Rectal smooth muscle tissue (tissue), 1 donor: ENCODE measurements at regions not wholly inside any gene's neighbourhood (a gene's known extent, or its start where the extent isn't known, plus 50 kb on each side); places are given as distances from the start of the nearest gene placed in this dataset.

Source experiments
- H3K27ac ChIP-seq: one replicate; pipeline ENCODE4 v1.7.0; 2013; ENCODE audit warnings: low read depth, low read length, inconsistent platforms
- H3K27me3 ChIP-seq: one replicate; pipeline ENCODE4 v1.7.0; 2013; ENCODE audit warnings: low read length; ENCODE audit not compliant: control insufficient read depth, insufficient read depth
- H3K36me3 ChIP-seq: one replicate; pipeline ENCODE4 v1.7.0; 2013; ENCODE audit warnings: low read length; ENCODE audit not compliant: control insufficient read depth, insufficient read depth
- H3K4me1 ChIP-seq: one replicate; pipeline ENCODE4 v1.7.0; 2013; ENCODE audit warnings: low read length; ENCODE audit not compliant: control insufficient read depth, insufficient read depth
- H3K4me3 ChIP-seq: one replicate; pipeline ENCODE4 v1.7.0; 2013; ENCODE audit warnings: low read length
- H3K9ac ChIP-seq: one replicate; pipeline ENCODE4 v1.7.0; 2013; ENCODE audit warnings: low read length

- no peaks in the 10 kb centered on the region for H3K27me3 ChIP-seq
- H3K27ac ChIP-seq, result no peak overlapping the region
- no peak overlapping the region for H3K9ac ChIP-seq
- H3K4me1 ChIP-seq, result no peaks in the 10 kb centered on the region
- no peaks in the 10 kb centered on the region for H3K36me3 ChIP-seq
- no peak overlapping the region for H3K4me3 ChIP-seq
These were observed 1017.1 kb upstream of the EEF2KMT start for GRCh38 chr16:6114691-6115090.

DNA sequence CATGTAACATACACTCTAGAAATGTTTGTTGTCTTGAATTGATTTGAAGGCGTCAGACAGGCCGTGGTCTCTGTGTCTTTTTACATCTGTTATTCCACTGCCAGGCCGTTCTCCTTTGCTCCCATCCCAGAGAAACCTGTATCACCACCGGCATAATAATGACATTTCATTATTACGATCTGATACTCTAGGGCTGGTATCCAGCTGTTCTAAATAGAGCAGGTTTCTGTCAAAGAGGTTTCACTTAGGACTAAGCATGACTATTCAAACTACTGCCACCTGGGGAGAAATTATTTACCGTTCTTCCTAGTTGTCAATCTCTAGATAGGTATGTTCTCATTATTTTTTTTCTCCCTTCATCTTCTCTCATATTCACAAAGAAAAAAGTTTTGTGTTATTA lies 1016.2 kb upstream of the EEF2KMT start:
- H3K4me3 ChIP-seq, result no peak overlapping the region
- no peaks in the 10 kb centered on the region for H3K36me3 ChIP-seq
- H3K27ac ChIP-seq, result no peak overlapping the region
- H3K9ac ChIP-seq, result no peak overlapping the region
- H3K4me1 ChIP-seq, result no peaks in the 10 kb centered on the region
- no peaks in the 10 kb centered on the region for H3K27me3 ChIP-seq

- H3K36me3 ChIP-seq, result no peaks in the 10 kb centered on the region
- H3K4me3 ChIP-seq, result no peak overlapping the region
These were observed 1015.1 kb upstream of the EEF2KMT start for GRCh38 chr16:6112700-6113099.

DNA sequence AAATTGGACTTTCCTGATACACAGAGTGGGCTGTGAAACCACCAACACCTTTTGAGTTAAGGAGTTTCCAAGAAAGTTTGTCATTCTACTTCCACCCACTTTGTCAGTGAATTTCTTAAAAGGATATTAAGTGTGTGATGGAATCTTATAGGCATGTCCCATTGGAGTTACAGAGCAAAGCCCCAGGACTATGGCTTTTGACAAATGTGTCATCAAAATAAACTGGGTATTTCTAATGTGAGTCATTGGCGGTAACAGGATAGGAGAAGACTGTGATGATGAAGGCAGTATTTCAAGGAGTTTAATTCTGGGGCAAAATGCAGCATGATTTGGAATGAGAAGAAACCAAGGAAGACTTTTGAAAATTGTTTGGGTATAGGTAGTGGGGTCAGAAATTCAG lies 1013.8 kb upstream of the EEF2KMT start:
- H3K4me1 ChIP-seq, result no peaks in the 10 kb centered on the region
- H3K27ac ChIP-seq, result no peak overlapping the region
- H3K4me3 ChIP-seq, result no peak overlapping the region
- H3K36me3 ChIP-seq, result no peaks in the 10 kb centered on the region
- H3K27me3 ChIP-seq, result no peaks in the 10 kb centered on the region
- no peak overlapping the region for H3K9ac ChIP-seq

More at GRCh38 chr16:6112700-6113099, 1015.1 kb upstream of the EEF2KMT start:
- Histone ChIP-seq H3K9ac (no peak overlapping the region), H3K4me1 (no peaks in the 10 kb centered on the region), H3K27me3 (no peaks in the 10 kb centered on the region), H3K27ac (no peak overlapping the region)

DNA sequence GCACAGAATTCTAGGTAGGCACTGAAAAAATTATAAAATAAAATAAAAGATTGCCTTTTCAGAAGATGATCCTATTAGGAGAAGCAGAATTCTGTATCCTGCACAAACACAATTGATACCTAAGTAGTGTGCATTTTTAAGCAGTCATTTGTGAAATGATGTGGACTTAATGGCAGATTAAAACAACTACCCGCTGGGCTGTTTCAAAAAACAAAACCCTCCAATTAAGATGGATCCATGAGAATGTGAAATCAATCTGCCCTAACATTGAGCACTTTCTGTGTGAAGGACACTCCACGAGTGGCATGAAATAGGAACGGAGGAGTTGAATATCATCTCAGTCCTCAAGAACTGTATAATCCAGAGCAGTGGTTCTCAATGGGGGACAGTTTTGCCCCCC lies 1012.8 kb upstream of the EEF2KMT start:
- H3K9ac ChIP-seq, result no peak overlapping the region
- no peaks in the 10 kb centered on the region for H3K36me3 ChIP-seq
- H3K27ac ChIP-seq, result no peak overlapping the region
- no peak overlapping the region for H3K4me3 ChIP-seq
- H3K4me1 ChIP-seq, result no peaks in the 10 kb centered on the region
- no peaks in the 10 kb centered on the region for H3K27me3 ChIP-seq

DNA sequence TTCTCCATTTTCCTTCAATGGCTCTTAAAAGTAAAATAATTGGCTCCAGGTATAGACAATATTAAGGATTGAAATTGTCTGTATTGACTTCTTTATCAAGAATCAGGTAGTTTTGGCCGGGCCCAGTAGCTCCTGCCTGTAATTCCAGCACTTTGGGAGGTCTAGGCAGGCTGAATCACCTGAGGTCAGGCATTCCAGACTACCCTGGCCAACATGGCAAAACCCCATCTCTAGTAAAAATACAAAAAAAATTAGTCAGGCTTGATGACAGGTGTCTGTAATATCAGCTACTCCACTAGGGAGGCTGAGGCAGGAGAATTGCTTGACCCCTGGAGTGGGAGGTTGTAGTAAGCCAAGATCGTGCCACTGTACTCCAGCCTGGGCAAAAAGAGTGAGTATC lies 1008.5 kb upstream of the EEF2KMT start:
- no peak overlapping the region for H3K9ac ChIP-seq
- H3K36me3 ChIP-seq, result no peaks in the 10 kb centered on the region
- no peaks in the 10 kb centered on the region for H3K27me3 ChIP-seq
- no peak overlapping the region for H3K27ac ChIP-seq
- H3K4me3 ChIP-seq, result no peak overlapping the region
- H3K4me1 ChIP-seq, result no peaks in the 10 kb centered on the region

- Histone ChIP-seq H3K27ac (no peak overlapping the region), H3K36me3 (no peaks in the 10 kb centered on the region), H3K4me1 (no peaks in the 10 kb centered on the region), H3K4me3 (no peak overlapping the region), H3K27me3 (no peaks in the 10 kb centered on the region), H3K9ac (no peak overlapping the region)
These were observed 1007.5 kb upstream of the EEF2KMT start for GRCh38 chr16:6105115-6105514.

DNA sequence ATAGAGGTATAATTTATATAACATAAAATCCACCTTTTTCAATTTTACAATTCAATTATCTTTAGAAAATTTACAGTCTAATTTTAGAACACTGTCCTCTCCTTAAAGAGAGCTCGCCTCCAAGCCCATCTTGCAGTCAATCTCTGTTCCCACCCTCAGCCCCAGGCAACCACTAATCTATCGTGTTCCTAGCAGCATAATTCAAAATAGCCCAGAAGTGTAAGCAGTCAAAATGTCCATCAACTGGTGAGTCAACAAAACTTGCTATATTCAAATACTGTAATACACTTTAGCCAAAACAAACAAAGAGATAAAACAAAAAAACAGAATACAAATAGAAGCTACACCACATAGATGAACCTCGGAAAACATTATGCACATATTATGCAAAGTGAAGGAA lies 1006.8 kb upstream of the EEF2KMT start:
- Histone ChIP-seq H3K9ac (no peak overlapping the region), H3K36me3 (no peaks in the 10 kb centered on the region), H3K27me3 (no peaks in the 10 kb centered on the region), H3K4me1 (no peaks in the 10 kb centered on the region), H3K27ac (no peak overlapping the region), H3K4me3 (no peak overlapping the region)

- H3K27ac ChIP-seq, result no peak overlapping the region
- H3K4me1 ChIP-seq, result no peaks in the 10 kb centered on the region
- no peak overlapping the region for H3K9ac ChIP-seq
- no peak overlapping the region for H3K4me3 ChIP-seq
- no peaks in the 10 kb centered on the region for H3K27me3 ChIP-seq
- no peaks in the 10 kb centered on the region for H3K36me3 ChIP-seq
These were observed 1006.0 kb upstream of the EEF2KMT start for GRCh38 chr16:6103561-6103960.

- Histone ChIP-seq H3K4me3 (no peak overlapping the region), H3K27me3 (no peaks in the 10 kb centered on the region), H3K36me3 (no peaks in the 10 kb centered on the region), H3K27ac (no peak overlapping the region), H3K9ac (no peak overlapping the region), H3K4me1 (no peaks in the 10 kb centered on the region)
These were observed 1001.5 kb upstream of the EEF2KMT start for GRCh38 chr16:6099102-6099501.

DNA sequence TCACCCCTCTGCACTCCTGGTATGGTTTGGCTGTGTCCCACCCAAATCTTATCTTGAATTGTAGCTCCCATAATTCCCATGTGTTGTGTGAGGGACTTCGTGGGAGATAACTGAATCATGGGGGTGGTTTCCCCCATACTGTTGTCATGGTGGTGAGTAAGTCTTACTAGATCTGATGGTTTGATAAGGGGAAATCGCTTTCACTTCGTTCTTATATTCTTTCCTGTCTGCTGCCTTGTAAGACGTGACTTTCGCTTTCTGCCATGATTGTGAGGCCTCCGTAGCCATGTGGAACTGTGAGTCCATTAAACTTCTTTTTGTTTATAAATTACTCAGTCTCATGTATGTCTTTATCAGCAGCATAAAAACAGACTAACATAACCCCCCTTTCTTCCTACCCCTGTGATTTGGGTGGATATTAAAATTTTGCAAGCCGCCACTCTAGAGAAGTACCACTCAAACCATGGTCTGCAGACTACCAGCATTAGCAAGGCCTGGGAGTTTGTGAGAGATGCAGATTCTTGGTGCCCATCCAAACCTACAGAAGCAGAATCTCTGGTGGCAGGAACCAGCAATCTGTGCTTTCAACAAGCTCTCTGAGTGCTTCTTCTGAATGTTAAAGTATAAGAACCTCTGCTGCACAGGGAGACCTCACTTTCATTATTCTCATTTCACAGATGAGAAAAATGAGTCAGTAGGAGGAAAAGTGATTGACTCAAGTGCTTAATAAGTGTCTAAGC lies 999.5 kb upstream of the EEF2KMT start:
- Histone ChIP-seq H3K36me3 (no peaks in the 10 kb centered on the region), H3K4me1 (no peaks in the 10 kb centered on the region), H3K27me3 (no peaks in the 10 kb centered on the region), H3K4me3 (no peak overlapping the region), H3K27ac (no peak overlapping the region), H3K9ac (no peak overlapping the region)

GRCh38 chr16:6095414-6095813 lies 997.8 kb upstream of the EEF2KMT start:
- H3K27me3 ChIP-seq, result no peaks in the 10 kb centered on the region
- no peak overlapping the region for H3K9ac ChIP-seq
- no peaks in the 10 kb centered on the region for H3K4me1 ChIP-seq
- no peak overlapping the region for H3K27ac ChIP-seq
- no peaks in the 10 kb centered on the region for H3K36me3 ChIP-seq
- H3K4me3 ChIP-seq, result no peak overlapping the region

GRCh38 chr16:6091021-6091420 lies 993.4 kb upstream of the EEF2KMT start:
- H3K9ac ChIP-seq, result no peak overlapping the region
- H3K27me3 ChIP-seq, result no peaks in the 10 kb centered on the region
- no peaks in the 10 kb centered on the region for H3K4me1 ChIP-seq
- H3K4me3 ChIP-seq, result no peak overlapping the region
- H3K36me3 ChIP-seq, result no peaks in the 10 kb centered on the region
- H3K27ac ChIP-seq, result no peak overlapping the region
